ENCODE measurements at regions not wholly inside any gene's neighbourhood (a gene's known extent, or its start where the extent isn't known, plus 50 kb on each side); places are given as distances from the start of the nearest gene placed in this dataset.
"Not testable (repeated sequence)": the region's sequence is repeated elsewhere in the genome, so short reads cannot be mapped to it uniquely, and the experiment has no call there.

GRCh38 chr22:11609193-11609592 is 3918.8 kb upstream of the OR11H1 start:
- H3K4me3 ChIP-seq; H3K36me3 ChIP-seq; H3K27ac ChIP-seq (replicated peaks in 1 of 4); DNase-seq (ENCODE audit: extremely low spot score); intact Hi-C loops (cut with DNase I); H3K4me1 ChIP-seq; H3K27me3 ChIP-seq: not testable (repeated sequence)
- H3K9me3 ChIP-seq, result peaks cover 0 to 59% (median 46%) of the 10 kb centered on the region in 4 donors
- whole genome bisulfite sequencing, result 82% methylated on average over 4 of the region's 4 CpGs

DNA sequence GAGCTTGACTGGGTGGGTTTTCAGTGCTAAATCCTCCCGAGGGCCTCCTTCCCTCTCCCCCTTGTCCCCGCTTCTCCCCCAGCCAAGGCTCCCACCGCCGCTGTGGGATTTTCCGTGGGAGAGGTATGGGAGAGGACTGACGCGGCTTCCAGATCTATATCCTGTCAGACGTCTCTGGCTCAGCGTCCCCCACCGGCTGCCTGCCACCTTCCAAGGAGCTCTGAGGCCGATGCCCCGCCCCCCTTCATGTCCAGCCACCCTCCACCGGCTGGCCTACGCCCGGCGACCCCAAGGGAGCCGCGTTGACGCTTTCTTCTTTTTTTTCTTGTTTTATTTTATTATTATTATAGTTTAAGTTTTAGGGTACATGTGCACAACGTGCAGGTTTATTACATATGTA is 3916.7 kb upstream of the OR11H1 start:
- H3K9me3 ChIP-seq, result peaks cover 0 to 62% (median 37%) of the 10 kb centered on the region in 4 donors
- H3K4me1 ChIP-seq; H3K27ac ChIP-seq (replicated peaks in 1 of 4); H3K27me3 ChIP-seq; H3K36me3 ChIP-seq; H3K4me3 ChIP-seq; intact Hi-C loops (cut with DNase I): not testable (repeated sequence)
- WGBS, result 87% methylated on average over 20 of the region's 20 CpGs
- peak; percentile 45 for DNase-seq (ENCODE audit: extremely low spot score)

DNA sequence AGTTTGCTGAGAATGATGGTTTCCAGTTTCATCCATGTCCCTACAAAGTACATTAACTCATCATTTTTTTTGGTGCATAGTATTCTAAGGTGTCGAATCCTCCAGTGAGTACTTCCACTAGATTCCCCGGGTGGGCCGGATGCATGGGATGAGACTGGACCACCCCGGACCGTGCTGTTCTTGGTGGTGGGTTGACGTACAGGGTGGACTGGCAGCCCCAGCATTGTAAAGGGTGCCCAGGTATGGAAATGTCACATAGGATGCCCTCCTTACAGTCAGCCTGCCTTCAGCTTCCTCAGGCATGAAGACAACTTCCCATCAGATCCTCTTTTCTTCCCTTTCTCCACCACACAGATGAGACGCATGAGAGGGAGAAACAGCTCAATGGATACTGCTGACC is 3916.1 kb upstream of the OR11H1 start:
- H3K27me3 ChIP-seq; H3K36me3 ChIP-seq; H3K27ac ChIP-seq (replicated peaks in 1 of 4); H3K4me1 ChIP-seq; intact Hi-C loops (cut with DNase I); H3K4me3 ChIP-seq: not testable (repeated sequence)
- WGBS, result 94% methylated on average over 7 of the region's 7 CpGs
- DNase-seq (ENCODE audit: extremely low spot score), result peak; percentile 85
- H3K9me3 ChIP-seq, result peaks cover 0 to 56% (median 34%) of the 10 kb centered on the region in 4 donors

DNA sequence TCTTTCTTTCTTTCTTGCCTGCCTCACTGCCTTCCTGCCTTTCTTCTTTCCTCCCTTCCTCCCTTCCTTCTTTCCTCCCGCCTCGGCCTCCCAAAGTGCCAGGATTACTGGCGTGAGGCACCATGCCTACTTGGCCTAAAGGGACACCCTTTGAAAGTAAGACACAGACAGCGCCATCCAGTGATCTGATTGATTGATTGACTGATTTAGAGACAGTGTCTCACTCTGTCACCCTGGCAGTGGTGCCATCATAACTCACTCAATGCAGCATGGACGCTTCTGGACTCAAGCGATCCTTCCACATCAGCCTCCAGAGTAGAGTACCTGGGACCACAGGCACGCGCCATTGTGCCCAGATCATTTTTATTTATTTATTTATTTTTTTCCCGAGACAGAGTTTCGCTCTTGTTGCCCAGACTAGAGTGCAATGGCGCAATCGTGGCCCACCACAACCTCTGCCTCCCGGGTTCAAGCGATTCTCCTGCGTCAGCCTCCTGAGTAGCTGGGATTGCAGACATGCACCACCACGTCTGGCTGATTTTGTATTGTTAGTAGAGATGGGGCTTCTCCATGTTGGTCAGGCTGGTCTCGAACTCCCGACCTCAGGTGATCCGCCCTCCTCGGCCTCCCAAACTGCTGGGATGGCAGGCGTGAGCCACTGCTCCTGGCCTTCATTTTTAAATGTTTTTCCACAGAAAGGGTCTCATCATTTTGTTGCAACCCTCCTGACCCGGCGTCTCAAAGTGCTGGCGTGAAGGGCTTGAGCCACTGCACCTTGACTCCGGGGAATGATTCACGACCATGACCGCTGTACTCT is 3914.7 kb upstream of the OR11H1 start:
- DNase-seq (ENCODE audit: extremely low spot score), result peak; percentile 80
- H3K36me3 ChIP-seq; intact Hi-C loops (cut with DNase I); H3K4me3 ChIP-seq; H3K27me3 ChIP-seq; H3K4me1 ChIP-seq; H3K27ac ChIP-seq (replicated peaks in 1 of 4): not testable (repeated sequence)
- peaks cover 0 to 56% (median 38%) of the 10 kb centered on the region in 4 donors for H3K9me3 ChIP-seq
- 84% methylated on average over 27 of the region's 27 CpGs for WGBS

GRCh38 chr22:11613898-11614755 is 3913.9 kb upstream of the OR11H1 start:
- intact Hi-C loops (cut with DNase I), result no loop called here
- Histone ChIP-seq H3K27me3 (peaks cover 0 to 3% (median 0%) of the 10 kb centered on the region in 4 donors), H3K4me3 (no peak overlapping the region), H3K9me3 (peaks cover 0 to 61% (median 38%) of the 10 kb centered on the region in 4 donors), H3K4me1 (no peaks in the 10 kb centered on the region), H3K36me3 (no peaks in the 10 kb centered on the region), H3K27ac (replicated peaks in 1 of 4) (no peak overlapping the region)
- peak; percentile 90 for DNase-seq (ENCODE audit: extremely low spot score)
- no peak for TF ChIP-seq POLR2AphosphoS5 (IDR thresholded peaks at IDR 0.05)
- no peak for TF ChIP-seq CTCF (IDR thresholded peaks at IDR 0.05)
- TF ChIP-seq EP300 (IDR thresholded peaks at IDR 0.05), result no peak
- 83% methylated on average over 26 of the region's 26 CpGs for WGBS

- H3K27me3 ChIP-seq; intact Hi-C loops (cut with DNase I); H3K27ac ChIP-seq (replicated peaks in 1 of 4); H3K4me3 ChIP-seq; H3K36me3 ChIP-seq; H3K4me1 ChIP-seq: not testable (repeated sequence)
- H3K9me3 ChIP-seq, result peaks cover 0 to 65% (median 38%) of the 10 kb centered on the region in 4 donors
- 75% methylated on average over 20 of the region's 20 CpGs for WGBS
- DNase-seq (ENCODE audit: extremely low spot score), result peak; percentile 79
Observed at GRCh38 chr22:11614798-11615433, 3913.1 kb upstream of the OR11H1 start.

DNA sequence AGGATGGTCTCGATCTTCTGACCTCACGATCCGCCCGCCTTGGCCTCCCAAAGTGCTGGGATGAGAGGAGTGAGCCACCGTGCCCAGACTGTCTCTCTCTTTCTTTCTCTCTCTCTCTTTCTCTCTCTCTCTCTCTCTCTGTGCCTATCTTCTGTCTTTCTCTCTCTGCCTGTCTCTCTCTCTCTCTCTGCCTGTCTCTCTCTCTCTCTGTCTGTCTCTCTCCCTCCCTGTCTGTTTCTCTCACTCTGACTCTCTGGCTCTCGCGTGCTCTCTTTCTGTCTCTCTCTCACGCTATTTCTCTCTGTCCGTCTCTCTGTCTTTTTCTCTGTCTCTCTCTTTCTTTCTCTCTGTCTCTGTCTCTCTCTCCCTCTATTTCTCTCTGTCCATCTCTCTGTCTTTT is 3911.2 kb upstream of the OR11H1 start:
- Histone ChIP-seq H3K4me1 (no peaks in the 10 kb centered on the region), H3K36me3 (no peaks in the 10 kb centered on the region), H3K27me3 (peaks cover 0 to 3% (median 0%) of the 10 kb centered on the region in 4 donors), H3K27ac (replicated peaks in 1 of 4) (no peak overlapping the region), H3K9me3 (peaks cover 0 to 58% (median 37%) of the 10 kb centered on the region in 4 donors), H3K4me3 (no peak overlapping the region)
- 89% methylated on average over 9 of the region's 9 CpGs for WGBS
- TF ChIP-seq POLR2AphosphoS5 (IDR thresholded peaks at IDR 0.05), result no peak
- no peak for TF ChIP-seq EP300 (IDR thresholded peaks at IDR 0.05)
- no peak for TF ChIP-seq POLR2A (IDR thresholded peaks at IDR 0.05; ENCODE audit: low read depth)
- no peak for TF ChIP-seq CTCF (IDR thresholded peaks at IDR 0.05)
- DNase-seq (ENCODE audit: extremely low spot score), result peak; percentile 72
- intact Hi-C loops (cut with DNase I), result no loop called here

GRCh38 chr22:11618322-11618662 is 3909.7 kb upstream of the OR11H1 start:
- H3K4me3 ChIP-seq; DNase-seq (ENCODE audit: extremely low spot score); intact Hi-C loops (cut with DNase I); H3K4me1 ChIP-seq; H3K27me3 ChIP-seq; H3K27ac ChIP-seq (replicated peaks in 1 of 4); H3K36me3 ChIP-seq: not testable (repeated sequence)
- 58% methylated on average over 11 of the region's 11 CpGs for WGBS
- peaks cover 0 to 45% (median 33%) of the 10 kb centered on the region in 4 donors for H3K9me3 ChIP-seq

GRCh38 chr22:11618688-11619087 is 3909.3 kb upstream of the OR11H1 start:
- H3K9me3 ChIP-seq, result peaks cover 0 to 45% (median 32%) of the 10 kb centered on the region in 4 donors
- H3K27me3 ChIP-seq; intact Hi-C loops (cut with DNase I); H3K4me1 ChIP-seq; H3K4me3 ChIP-seq; H3K36me3 ChIP-seq; H3K27ac ChIP-seq (replicated peaks in 1 of 4): not testable (repeated sequence)
- WGBS, result 72% methylated on average over 14 of the region's 14 CpGs
- peak; percentile 70 for DNase-seq (ENCODE audit: extremely low spot score)

Data from esophagus muscularis mucosa (tissue), 4 donors.